DND-41 (cell line): ENCODE measurements at regions not wholly inside any gene's neighbourhood (a gene's known extent, or its start where the extent isn't known, plus 50 kb on each side); places are given as distances from the start of the nearest gene placed in this dataset.

Source experiments
- EZH2 ChIP-seq: IDR thresholded peaks from 3 replicates; pipeline ENCODE4 v1.6.1; 2012; ENCODE audit warnings: borderline replicate concordance, low read depth, mild to moderate bottlenecking, moderate library complexity, low read length, inconsistent platforms; ENCODE audit not compliant: severe bottlenecking
- TF ChIP-seq, protein P1 (sequence below): IDR thresholded peaks from 2 replicates; pipeline ENCODE4 v1.5.1; 2012; ENCODE audit warnings: borderline replicate concordance, low read length, moderate library complexity, mild to moderate bottlenecking; ENCODE audit not compliant: poor library complexity, severe bottlenecking; ENCODE audit errors: extremely low read depth

GRCh38 chr10:47146572-47146971, 153.4 kb upstream of the GDF10 start:
- TF ChIP-seq, protein P1, sequence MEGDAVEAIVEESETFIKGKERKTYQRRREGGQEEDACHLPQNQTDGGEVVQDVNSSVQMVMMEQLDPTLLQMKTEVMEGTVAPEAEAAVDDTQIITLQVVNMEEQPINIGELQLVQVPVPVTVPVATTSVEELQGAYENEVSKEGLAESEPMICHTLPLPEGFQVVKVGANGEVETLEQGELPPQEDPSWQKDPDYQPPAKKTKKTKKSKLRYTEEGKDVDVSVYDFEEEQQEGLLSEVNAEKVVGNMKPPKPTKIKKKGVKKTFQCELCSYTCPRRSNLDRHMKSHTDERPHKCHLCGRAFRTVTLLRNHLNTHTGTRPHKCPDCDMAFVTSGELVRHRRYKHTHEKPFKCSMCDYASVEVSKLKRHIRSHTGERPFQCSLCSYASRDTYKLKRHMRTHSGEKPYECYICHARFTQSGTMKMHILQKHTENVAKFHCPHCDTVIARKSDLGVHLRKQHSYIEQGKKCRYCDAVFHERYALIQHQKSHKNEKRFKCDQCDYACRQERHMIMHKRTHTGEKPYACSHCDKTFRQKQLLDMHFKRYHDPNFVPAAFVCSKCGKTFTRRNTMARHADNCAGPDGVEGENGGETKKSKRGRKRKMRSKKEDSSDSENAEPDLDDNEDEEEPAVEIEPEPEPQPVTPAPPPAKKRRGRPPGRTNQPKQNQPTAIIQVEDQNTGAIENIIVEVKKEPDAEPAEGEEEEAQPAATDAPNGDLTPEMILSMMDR = no peak
- no peak for TF ChIP-seq EZH2
